Peyer's patch (tissue), 4 donors: ENCODE measurements at regions not wholly inside any gene's neighbourhood (a gene's known extent, or its start where the extent isn't known, plus 50 kb on each side); places are given as distances from the start of the nearest gene placed in this dataset.
"Not testable (repeated sequence)": the region's sequence is repeated elsewhere in the genome, so short reads cannot be mapped to it uniquely, and the experiment has no call there.

ENCODE experiments used
- DNase-seq, 3 donors: peaks; one replicate each; pipeline ENCODE4 v3.0.0-alpha.2; 2017 to 2019
- H3K27ac ChIP-seq, 4 donors: fragments of 200-600 bp; sonication (generic); one replicate each; pipeline ENCODE4 v1.5.1; 2016 to 2019
- H3K27me3 ChIP-seq, 2 donors: fragments of 200-600 bp; sonication (generic); one replicate each; pipeline ENCODE4 v1.5.1; 2019
- H3K36me3 ChIP-seq, 3 donors: fragments of 200-600 bp; sonication (generic); one replicate each; pipeline ENCODE4 v1.5.1; 2016 to 2019
- H3K4me1 ChIP-seq, 4 donors: fragments of 200-600 bp; sonication (generic); one replicate each; pipeline ENCODE4 v1.5.1; 2016 to 2019
- H3K4me3 ChIP-seq, 4 donors: fragments of 200-600 bp; sonication (generic); 1 replicate in 3 of 4; 2 replicates in 1 of 4; pipeline ENCODE4 v1.5.1; 2016 to 2019; ENCODE audit warnings: mild to moderate bottlenecking in 1 of 4
- H3K9me3 ChIP-seq, 4 donors: fragments of 200-600 bp; sonication (generic); one replicate each; pipeline ENCODE4 v1.5.1; 2016 to 2019; ENCODE audit warnings: mild to moderate bottlenecking in 1 of 4
- POLR2A ChIP-seq, 2 donors: fragments of 450-650 bp; IDR thresholded peaks; one replicate each; pipeline ENCODE4 v1.5.1; 2017; ENCODE audit warnings: antibody characterized with exemption in 2 of 2, mild to moderate bottlenecking in 2 of 2, moderate library complexity in 2 of 2
- TF ChIP-seq, protein P1 (sequence below), 6 experiments: fragments of 450-650 bp in 4 of 6; fragments of 200-600 bp in 2 of 6; sonication (generic) in 1 of 6; IDR thresholded peaks; one replicate each; pipeline ENCODE4 v1.5.1; 2017 to 2019; ENCODE audit warnings: antibody characterized with exemption in 6 of 6, mild to moderate bottlenecking in 3 of 6, moderate library complexity in 1 of 6

DNA sequence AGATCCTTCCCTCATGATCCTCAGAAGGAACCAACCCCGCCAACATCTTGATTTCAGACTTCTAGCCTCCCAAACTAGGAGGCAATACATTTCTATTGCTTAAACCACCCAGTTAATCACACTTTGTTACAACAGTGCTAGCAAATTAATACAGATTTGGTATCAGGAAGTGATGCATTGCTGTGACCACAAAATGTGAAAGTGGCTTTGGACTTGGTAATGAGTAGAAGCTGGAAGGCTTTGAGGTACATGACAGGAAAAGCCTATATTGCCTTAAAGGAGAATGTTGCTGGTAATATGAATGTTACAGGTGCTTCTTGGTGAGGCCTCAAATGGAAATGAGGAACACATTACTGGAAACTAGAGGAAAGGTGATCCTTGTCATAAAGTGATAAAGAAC is 260.3 kb downstream of the SATB2 start:
- Histone ChIP-seq H3K27ac (no peak overlapping the region), H3K9me3 (no peaks in the 10 kb centered on the region), H3K4me3 (no peak overlapping the region), H3K36me3 (no peaks in the 10 kb centered on the region), H3K4me1 (no peaks in the 10 kb centered on the region), H3K27me3 (no peaks in the 10 kb centered on the region)
- TF ChIP-seq POLR2A (IDR thresholded peaks at IDR 0.05): no peak
- TF ChIP-seq, protein P1, sequence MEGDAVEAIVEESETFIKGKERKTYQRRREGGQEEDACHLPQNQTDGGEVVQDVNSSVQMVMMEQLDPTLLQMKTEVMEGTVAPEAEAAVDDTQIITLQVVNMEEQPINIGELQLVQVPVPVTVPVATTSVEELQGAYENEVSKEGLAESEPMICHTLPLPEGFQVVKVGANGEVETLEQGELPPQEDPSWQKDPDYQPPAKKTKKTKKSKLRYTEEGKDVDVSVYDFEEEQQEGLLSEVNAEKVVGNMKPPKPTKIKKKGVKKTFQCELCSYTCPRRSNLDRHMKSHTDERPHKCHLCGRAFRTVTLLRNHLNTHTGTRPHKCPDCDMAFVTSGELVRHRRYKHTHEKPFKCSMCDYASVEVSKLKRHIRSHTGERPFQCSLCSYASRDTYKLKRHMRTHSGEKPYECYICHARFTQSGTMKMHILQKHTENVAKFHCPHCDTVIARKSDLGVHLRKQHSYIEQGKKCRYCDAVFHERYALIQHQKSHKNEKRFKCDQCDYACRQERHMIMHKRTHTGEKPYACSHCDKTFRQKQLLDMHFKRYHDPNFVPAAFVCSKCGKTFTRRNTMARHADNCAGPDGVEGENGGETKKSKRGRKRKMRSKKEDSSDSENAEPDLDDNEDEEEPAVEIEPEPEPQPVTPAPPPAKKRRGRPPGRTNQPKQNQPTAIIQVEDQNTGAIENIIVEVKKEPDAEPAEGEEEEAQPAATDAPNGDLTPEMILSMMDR (IDR thresholded peaks at IDR 0.05): no peak
- DNase-seq: no peak

DNA sequence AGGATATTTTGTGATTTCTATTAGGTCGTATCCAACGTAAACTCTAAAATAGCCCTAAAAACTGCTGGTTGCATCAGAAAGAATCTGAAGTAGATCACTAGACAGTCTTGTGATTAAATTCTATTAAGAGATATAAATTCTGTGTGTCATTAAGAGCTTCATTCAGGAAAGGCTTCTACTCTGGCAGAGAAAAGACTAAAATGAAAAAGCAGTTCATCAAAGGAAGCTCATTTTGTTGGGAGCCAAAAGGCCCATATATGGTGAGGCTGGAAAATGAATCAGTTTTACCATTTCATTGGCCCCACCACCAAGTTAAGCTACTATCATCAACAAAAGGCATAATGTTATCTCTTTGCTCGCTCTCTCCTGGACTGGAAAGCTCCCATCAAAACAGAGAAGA is 261.1 kb downstream of the SATB2 start:
- Histone ChIP-seq H3K27ac (no peak overlapping the region), H3K27me3 (no peaks in the 10 kb centered on the region), H3K4me3 (no peak overlapping the region), H3K36me3 (no peaks in the 10 kb centered on the region), H3K9me3 (no peaks in the 10 kb centered on the region), H3K4me1 (no peaks in the 10 kb centered on the region)
- no peak for DNase-seq
- TF ChIP-seq POLR2A (IDR thresholded peaks at IDR 0.05): no peak
- TF ChIP-seq, protein P1 (IDR thresholded peaks at IDR 0.05): no peak

DNA sequence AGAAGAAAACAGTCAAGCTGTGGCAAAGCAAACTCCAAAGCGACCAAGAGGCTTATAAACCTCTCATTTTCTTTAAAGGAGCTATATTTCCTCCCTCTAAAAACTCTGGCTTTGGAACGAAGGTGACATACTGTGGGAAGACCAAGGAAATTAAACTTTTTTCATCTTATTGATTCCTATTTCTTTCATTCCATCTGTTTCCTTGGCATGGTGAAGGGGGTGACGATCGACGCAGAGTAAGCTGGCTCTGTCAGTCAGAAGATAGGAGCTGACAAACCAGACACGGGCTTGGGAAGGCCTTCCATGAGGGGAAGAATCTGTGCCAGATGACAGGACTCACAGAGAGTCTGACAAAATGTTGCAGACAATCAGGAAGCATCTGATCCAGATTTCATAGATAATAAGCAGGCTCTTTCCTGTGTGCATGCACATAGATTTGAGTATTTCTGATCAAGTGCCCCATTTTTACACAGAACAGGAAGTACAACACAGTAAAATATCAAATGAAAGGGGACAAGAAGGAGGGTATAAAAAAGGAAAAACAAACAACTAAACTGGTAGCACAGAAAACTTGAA is 261.7 kb downstream of the SATB2 start:
- H3K9me3 ChIP-seq: no peaks in the 10 kb centered on the region
- TF ChIP-seq, protein P1 (IDR thresholded peaks at IDR 0.05): no peak
- no peak for TF ChIP-seq POLR2A (IDR thresholded peaks at IDR 0.05)
- H3K4me3 ChIP-seq: no peak overlapping the region
- H3K36me3 ChIP-seq: no peaks in the 10 kb centered on the region
- no peaks in the 10 kb centered on the region for H3K27me3 ChIP-seq
- no peak for DNase-seq
- no peaks in the 10 kb centered on the region for H3K4me1 ChIP-seq
- no peak overlapping the region for H3K27ac ChIP-seq

- no peaks in the 10 kb centered on the region for H3K27me3 ChIP-seq
- DNase-seq: no peak
- H3K9me3 ChIP-seq: no peaks in the 10 kb centered on the region
- TF ChIP-seq, protein P1 (IDR thresholded peaks at IDR 0.05): no peak
- no peak for TF ChIP-seq POLR2A (IDR thresholded peaks at IDR 0.05)
- H3K4me1 ChIP-seq: no peaks in the 10 kb centered on the region
- H3K36me3 ChIP-seq: no peaks in the 10 kb centered on the region
- no peak overlapping the region for H3K4me3 ChIP-seq
- no peak overlapping the region for H3K27ac ChIP-seq
These were observed 266.3 kb downstream of the SATB2 start for GRCh38 chr2:199191461-199191860.

DNA sequence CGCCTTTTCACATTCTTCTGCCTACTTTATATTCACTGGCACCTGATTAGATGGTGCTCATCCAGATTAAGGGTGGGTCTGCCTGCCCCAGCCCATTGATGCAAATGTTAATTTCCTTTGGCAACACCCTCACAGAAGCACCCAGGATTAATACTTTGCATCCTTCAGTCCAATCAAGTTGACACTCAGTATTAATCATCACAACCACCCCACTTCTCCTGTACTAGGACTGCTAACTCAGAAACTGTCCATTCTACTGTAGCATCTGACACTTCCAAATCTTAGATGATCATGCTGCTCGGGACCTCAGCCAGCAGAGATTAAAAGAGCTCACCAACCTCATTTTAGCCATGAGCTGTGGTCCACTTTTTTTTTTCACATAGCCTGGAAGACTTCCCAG is 268.5 kb downstream of the SATB2 start:
- DNase-seq: no peak
- no peaks in the 10 kb centered on the region for H3K9me3 ChIP-seq
- no peaks in the 10 kb centered on the region for H3K36me3 ChIP-seq
- H3K4me3 ChIP-seq: no peak overlapping the region
- no peaks in the 10 kb centered on the region for H3K4me1 ChIP-seq
- no peaks in the 10 kb centered on the region for H3K27me3 ChIP-seq
- no peak for TF ChIP-seq POLR2A (IDR thresholded peaks at IDR 0.05)
- TF ChIP-seq, protein P1 (IDR thresholded peaks at IDR 0.05): no peak
- H3K27ac ChIP-seq: no peak overlapping the region

- no peaks in the 10 kb centered on the region for H3K4me1 ChIP-seq
These were observed 271.4 kb downstream of the SATB2 start for GRCh38 chr2:199186301-199186751.

GRCh38 chr2:199185174-199185573 is 272.6 kb downstream of the SATB2 start:
- H3K36me3 ChIP-seq, H3K4me1 ChIP-seq, H3K27ac ChIP-seq, H3K27me3 ChIP-seq, H3K4me3 ChIP-seq, DNase-seq, H3K9me3 ChIP-seq: not testable (repeated sequence)

More at GRCh38 chr2:199186301-199186751, 271.4 kb downstream of the SATB2 start:
- no peak for DNase-seq
- Histone ChIP-seq H3K4me3 (no peak overlapping the region), H3K27ac (no peak overlapping the region), H3K36me3 (no peaks in the 10 kb centered on the region), H3K9me3 (no peaks in the 10 kb centered on the region), H3K27me3 (no peaks in the 10 kb centered on the region)
- no peak for TF ChIP-seq POLR2A (IDR thresholded peaks at IDR 0.05)
- TF ChIP-seq, protein P1 (IDR thresholded peaks at IDR 0.05): no peak
